Endothelial cell of umbilical vein (primary cell): ENCODE measurements at regions not wholly inside any gene's neighbourhood (a gene's known extent, or its start where the extent isn't known, plus 50 kb on each side); places are given as distances from the start of the nearest gene placed in this dataset.

Experiments
- BruUV-seq: library from RNA; stranded (reverse); fragments of 400-500 nt; replicated peaks from 2 replicates; lab custom pipeline; 2021; lab: Mats Ljungman, UMichigan
- CTCF ChIA-PET: fragments of 300-600, 350-600 bp; sonication (Branson Sonifier 250); formaldehyde crosslinking; loops from one replicate; lab custom pipeline; 2021; ENCODE audit warnings: antibody characterized with exemption, inconsistent platforms; lab: Charles Lee
- POLR2A ChIA-PET: fragments of 300-600, 350-600 bp; sonication (Branson Sonifier 250); formaldehyde crosslinking; loops from one replicate; lab custom pipeline; 2021; ENCODE audit warnings: antibody characterized with exemption, inconsistent platforms; lab: Charles Lee
- DNase-seq: peaks from one replicate; pipeline ENCODE4 v3.0.0-alpha.2; 2011; ENCODE audit warnings: low read depth, low spot score
- FAIRE-seq: peaks from 2 replicates; lab custom pipeline; 2011; peaks lifted over from hg19 to GRCh38; lab: Jason Lieb, UNC
- H2AFZ ChIP-seq: 2 replicates; pipeline ENCODE4 v1.6.0; 2012; ENCODE audit warnings: low read depth, low read length, control low read depth, inconsistent platforms
- H3K27ac ChIP-seq: 2 replicates; pipeline ENCODE4 v1.5.1; 2011; ENCODE audit warnings: low read depth, mild to moderate bottlenecking, control low read depth, low read length, moderate library complexity; ENCODE audit not compliant: insufficient read depth
- H3K27me3 ChIP-seq, 2 experiments: 2 replicates each; pipeline versions ENCODE4 v1.6.0 to v1.6.1; 2011; ENCODE audit warnings: low read length in 2 of 2, mixed read lengths in 1 of 2; ENCODE audit not compliant: control insufficient read depth in 2 of 2, insufficient read depth in 2 of 2
- H3K36me3 ChIP-seq, 2 experiments: 2 replicates in 1 of 2; 3 replicates in 1 of 2; pipeline ENCODE4 v1.5.1; 2011; ENCODE audit warnings: low read length in 2 of 2, mild to moderate bottlenecking in 1 of 2, moderate library complexity in 1 of 2; ENCODE audit not compliant: control insufficient read depth in 2 of 2, insufficient read depth in 2 of 2; ENCODE audit errors: extremely low read depth in 1 of 2
- H3K4me1 ChIP-seq: 3 replicates; pipeline ENCODE4 v1.5.1; 2011; ENCODE audit warnings: mild to moderate bottlenecking, low read length; ENCODE audit not compliant: control insufficient read depth, insufficient read depth; ENCODE audit errors: extremely low read depth
- H3K4me2 ChIP-seq: 2 replicates; pipeline ENCODE4 v1.6.1; 2011; ENCODE audit warnings: low read length, control low read depth, mixed read lengths; ENCODE audit not compliant: insufficient read depth
- H3K4me3 ChIP-seq, 3 experiments: fragments of 200-600 bp in 1 of 3; sonication (generic), shearing (Covaris generic) in 1 of 3; replicated peaks in 1 of 3; 2 replicates each; pipeline ENCODE4 v1.5.1; 2011 to 2016; ENCODE audit warnings: control low read depth in 3 of 3, low read length in 3 of 3, mild to moderate bottlenecking in 2 of 3, inconsistent platforms in 1 of 3, low read depth in 1 of 3, moderate library complexity in 1 of 3; ENCODE audit not compliant: insufficient read depth in 1 of 3
- H3K79me2 ChIP-seq: 2 replicates; pipeline ENCODE4 v1.6.0; 2012; ENCODE audit warnings: low read length, inconsistent platforms; ENCODE audit not compliant: control insufficient read depth, insufficient read depth
- H3K9ac ChIP-seq: replicated peaks from 2 replicates; pipeline ENCODE3; 2011; ENCODE audit warnings: low read length, control low read depth; ENCODE audit not compliant: insufficient read depth; ENCODE audit errors: extremely low read depth
- H3K9me1 ChIP-seq: replicated peaks from 3 replicates; pipeline ENCODE4 v1.6.0; 2011; ENCODE audit warnings: mild to moderate bottlenecking, low read length; ENCODE audit not compliant: control insufficient read depth, insufficient read depth; ENCODE audit errors: extremely low read depth
- H3K9me3 ChIP-seq: replicated peaks from 2 replicates; pipeline ENCODE4 v1.5.1; 2012; ENCODE audit warnings: low read length, inconsistent platforms; ENCODE audit not compliant: control insufficient read depth, insufficient read depth
- H4K20me1 ChIP-seq: replicated peaks from 2 replicates; pipeline ENCODE3; 2011; ENCODE audit warnings: mild to moderate bottlenecking, low read length; ENCODE audit not compliant: control insufficient read depth, insufficient read depth; ENCODE audit errors: extremely low read depth
- EZH2 ChIP-seq: IDR thresholded peaks from 2 replicates; pipeline ENCODE4 v1.6.1; 2012; ENCODE audit warnings: borderline replicate concordance, low read depth, mild to moderate bottlenecking, moderate library complexity, low read length, inconsistent platforms; ENCODE audit not compliant: severe bottlenecking
- FOS ChIP-seq: IDR thresholded peaks from 2 replicates; pipeline ENCODE4 v1.6.1; 2011; ENCODE audit warnings: mild to moderate bottlenecking, low read length, moderate library complexity, borderline replicate concordance; ENCODE audit not compliant: insufficient read depth
- GATA2 ChIP-seq: IDR thresholded peaks from 2 replicates; pipeline ENCODE4 v1.7.0; 2011; ENCODE audit warnings: low read depth, mild to moderate bottlenecking, moderate library complexity, mixed read lengths, low read length; ENCODE audit not compliant: insufficient read length, insufficient read depth
- JUN ChIP-seq: IDR thresholded peaks from 2 replicates; pipeline ENCODE4 v1.6.1; 2011; ENCODE audit warnings: borderline replicate concordance, low read depth; ENCODE audit not compliant: insufficient read length, insufficient read depth
- MYC ChIP-seq: IDR thresholded peaks from one replicate; pipeline ENCODE4 v1.6.1; 2011; ENCODE audit warnings: mild to moderate bottlenecking, low read depth, low read length
- POLR2A ChIP-seq: IDR thresholded peaks from 2 replicates; pipeline ENCODE4 v1.6.1; 2012; ENCODE audit warnings: low read depth, mild to moderate bottlenecking, control low read depth, low read length
- POLR2AphosphoS5 ChIP-seq: IDR thresholded peaks from 2 replicates; pipeline ENCODE4 v1.6.1; 2012; ENCODE audit warnings: low read depth, mild to moderate bottlenecking, control low read depth, low read length, moderate library complexity; ENCODE audit not compliant: insufficient read depth
- dilution Hi-C: fragments of 300-500 bp; cut with MboI; formaldehyde crosslinking; loops from one replicate; pipeline ENCODE4 v1.15.0; 2019; ENCODE audit warnings: low sequenced_read_pairs; ENCODE audit not compliant: extremely low pct_ligation_motif_present
- intact Hi-C: fragments of 100-400 bp; cut with micrococcal nuclease; formaldehyde crosslinking; loops from one replicate; pipeline ENCODE4 v1.10.0; 2022
- TF ChIP-seq, protein P1 (sequence below): IDR thresholded peaks from 2 replicates; pipeline ENCODE4 v1.6.1; 2011; ENCODE audit not compliant: insufficient read depth, insufficient read length
- TF ChIP-seq, protein P2 (sequence below), 2 donors: IDR thresholded peaks; 1 replicate in 1 of 2; 2 replicates in 1 of 2; pipeline ENCODE4 v1.5.1; 2011; ENCODE audit warnings: low read length in 2 of 2, mild to moderate bottlenecking in 2 of 2, moderate library complexity in 2 of 2, control low read depth in 1 of 2, inconsistent platforms in 1 of 2, low read depth in 1 of 2; ENCODE audit not compliant: insufficient read depth in 1 of 2; ENCODE audit errors: extremely low read depth in 1 of 2

DNA sequence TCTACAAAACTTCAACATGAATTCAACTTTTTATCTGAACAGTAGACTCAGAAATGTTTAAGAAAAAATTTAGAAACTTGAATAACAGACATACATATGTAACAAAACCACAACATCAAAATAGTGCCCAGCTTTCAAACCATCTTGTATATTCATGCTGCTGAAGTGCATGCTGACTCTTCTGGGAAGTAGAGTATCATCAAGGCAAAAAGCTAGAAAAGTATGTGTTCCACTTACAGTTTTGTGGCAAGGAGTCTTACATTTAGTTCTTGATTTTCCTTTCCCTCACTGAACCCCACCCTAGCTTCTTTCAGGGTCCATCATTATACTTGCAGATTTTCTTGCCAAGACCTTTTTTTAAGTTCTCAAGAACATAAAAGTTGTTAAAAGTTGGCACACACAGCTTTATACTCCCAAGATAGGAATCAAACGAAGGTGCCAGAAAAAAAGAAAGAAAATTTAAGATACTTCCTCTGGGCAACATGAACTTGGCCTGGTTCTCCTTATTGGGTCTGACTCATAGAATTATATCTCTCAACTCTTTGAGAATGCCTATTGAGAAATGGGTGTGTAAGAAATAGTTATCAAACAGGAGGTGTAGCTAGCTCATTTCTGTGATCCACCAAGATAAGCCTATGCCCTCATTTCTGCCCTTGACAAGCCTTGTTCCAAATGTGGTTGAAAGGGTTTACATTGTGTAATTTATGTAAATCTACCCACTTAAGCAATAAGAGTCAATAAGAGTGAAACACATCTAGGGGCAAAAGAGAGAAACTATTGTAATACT is 667.6 kb upstream of the ACVR2A start:
- H3K27me3 ChIP-seq = no peaks in the 10 kb centered on the region
- no peaks in the 10 kb centered on the region for H4K20me1 ChIP-seq
- H3K4me1 ChIP-seq = no peaks in the 10 kb centered on the region
- FAIRE-seq (no peak), DNase-seq (no peak)
- H3K36me3 ChIP-seq = no peaks in the 10 kb centered on the region
- intact Hi-C loops (no loop called here), dilution Hi-C loops (no loop called here)
- no peak for TF ChIP-seq JUN
- TF ChIP-seq, protein P1, sequence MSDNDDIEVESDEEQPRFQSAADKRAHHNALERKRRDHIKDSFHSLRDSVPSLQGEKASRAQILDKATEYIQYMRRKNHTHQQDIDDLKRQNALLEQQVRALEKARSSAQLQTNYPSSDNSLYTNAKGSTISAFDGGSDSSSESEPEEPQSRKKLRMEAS = no peak
- TF ChIP-seq EZH2 = no peak
- no peak for TF ChIP-seq POLR2AphosphoS5
- no peak for TF ChIP-seq MYC
- no peak for TF ChIP-seq POLR2A
- H3K9me3 ChIP-seq = peaks cover 2% of the 10 kb centered on the region
- H3K79me2 ChIP-seq = no peaks in the 10 kb centered on the region
- no peak overlapping the region for H3K4me3 ChIP-seq
- no peak overlapping the region for H3K9ac ChIP-seq
- ChIA-PET CTCF (no interaction called here), POLR2A (no interaction called here)
- no peak overlapping the region for H3K4me2 ChIP-seq
- no peaks in the 10 kb centered on the region for H3K9me1 ChIP-seq
- H2AFZ ChIP-seq = no peak overlapping the region
- BruUV-seq = no TSS peak
- H3K27ac ChIP-seq = no peak overlapping the region

DNA sequence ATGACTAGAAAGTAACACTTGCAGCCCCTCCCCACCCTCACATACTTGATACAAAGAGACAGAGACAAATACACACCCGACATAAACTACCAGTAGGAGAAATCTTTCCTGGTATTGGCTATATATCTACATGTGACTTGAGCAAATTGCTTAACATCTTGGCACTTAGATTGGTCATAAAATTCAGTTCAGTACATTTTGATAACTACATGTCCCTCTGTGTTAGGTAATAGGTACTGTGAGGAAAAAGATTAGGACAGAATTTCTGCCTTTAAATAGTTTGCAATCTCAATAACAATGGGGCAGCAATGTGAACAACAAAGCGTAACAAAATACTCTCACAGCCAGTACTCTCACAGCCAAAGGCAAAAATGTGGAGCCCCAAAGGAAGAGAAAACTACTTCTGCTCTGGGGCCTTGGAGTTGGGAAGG is 670.0 kb upstream of the ACVR2A start:
- Histone ChIP-seq H3K9ac (no peak overlapping the region), H3K36me3 (no peaks in the 10 kb centered on the region), H3K79me2 (no peaks in the 10 kb centered on the region), H3K4me1 (no peaks in the 10 kb centered on the region), H3K9me1 (no peaks in the 10 kb centered on the region), H4K20me1 (no peaks in the 10 kb centered on the region), H3K9me3 (no peaks in the 10 kb centered on the region), H3K4me3 (no peak overlapping the region), H2AFZ (no peak overlapping the region), H3K27me3 (no peaks in the 10 kb centered on the region), H3K4me2 (no peak overlapping the region), H3K27ac (no peak overlapping the region)
- no TSS peak for BruUV-seq
- ChIA-PET CTCF (no interaction called here), POLR2A (no interaction called here)
- TF ChIP-seq, protein P2, sequence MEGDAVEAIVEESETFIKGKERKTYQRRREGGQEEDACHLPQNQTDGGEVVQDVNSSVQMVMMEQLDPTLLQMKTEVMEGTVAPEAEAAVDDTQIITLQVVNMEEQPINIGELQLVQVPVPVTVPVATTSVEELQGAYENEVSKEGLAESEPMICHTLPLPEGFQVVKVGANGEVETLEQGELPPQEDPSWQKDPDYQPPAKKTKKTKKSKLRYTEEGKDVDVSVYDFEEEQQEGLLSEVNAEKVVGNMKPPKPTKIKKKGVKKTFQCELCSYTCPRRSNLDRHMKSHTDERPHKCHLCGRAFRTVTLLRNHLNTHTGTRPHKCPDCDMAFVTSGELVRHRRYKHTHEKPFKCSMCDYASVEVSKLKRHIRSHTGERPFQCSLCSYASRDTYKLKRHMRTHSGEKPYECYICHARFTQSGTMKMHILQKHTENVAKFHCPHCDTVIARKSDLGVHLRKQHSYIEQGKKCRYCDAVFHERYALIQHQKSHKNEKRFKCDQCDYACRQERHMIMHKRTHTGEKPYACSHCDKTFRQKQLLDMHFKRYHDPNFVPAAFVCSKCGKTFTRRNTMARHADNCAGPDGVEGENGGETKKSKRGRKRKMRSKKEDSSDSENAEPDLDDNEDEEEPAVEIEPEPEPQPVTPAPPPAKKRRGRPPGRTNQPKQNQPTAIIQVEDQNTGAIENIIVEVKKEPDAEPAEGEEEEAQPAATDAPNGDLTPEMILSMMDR (IDR thresholded peaks at IDR 0.05; ENCODE audit: extremely low read depth in 1 of 2, insufficient read depth in 1 of 2, low read depth in 1 of 2, low read length in 2 of 2) = no peak
- TF ChIP-seq MYC (no peak), JUN (no peak), POLR2A (no peak), EZH2 (no peak), FOS (no peak), POLR2AphosphoS5 (no peak), GATA2 (no peak)
- TF ChIP-seq, protein P1 = no peak
- FAIRE-seq = no peak
- no peak for DNase-seq
- dilution Hi-C loops (no loop called here), intact Hi-C loops (no loop called here)
